ENCODE measurements at regions not wholly inside any gene's neighbourhood (a gene's known extent, or its start where the extent isn't known, plus 50 kb on each side); places are given as distances from the start of the nearest gene placed in this dataset.

GRCh38 chr6:56761651-56762050 lies 119.0 kb upstream of the DST start:
- H3K27ac ChIP-seq = no peak overlapping the region
- no peaks in the 10 kb centered on the region for H3K4me1 ChIP-seq (ENCODE audit: control insufficient read depth in 1 of 2, insufficient read depth in 1 of 2, low read depth in 1 of 2, low read length in 1 of 2)
- no peaks in the 10 kb centered on the region for H3K9me3 ChIP-seq
- no peaks in the 10 kb centered on the region for H3K27me3 ChIP-seq
- H3K4me3 ChIP-seq (ENCODE audit: low read depth in 1 of 2, low read length in 1 of 2) = no peak overlapping the region
- no peaks in the 10 kb centered on the region for H3K36me3 ChIP-seq
- no peak for TF ChIP-seq CTCF (IDR thresholded peaks at IDR 0.05)

GRCh38 chr6:56760842-56761241 lies 118.2 kb upstream of the DST start:
- no peak overlapping the region for H3K27ac ChIP-seq
- H3K4me1 ChIP-seq (ENCODE audit: control insufficient read depth in 1 of 2, insufficient read depth in 1 of 2, low read depth in 1 of 2, low read length in 1 of 2) = no peaks in the 10 kb centered on the region
- H3K36me3 ChIP-seq = no peaks in the 10 kb centered on the region
- H3K27me3 ChIP-seq = no peaks in the 10 kb centered on the region
- no peaks in the 10 kb centered on the region for H3K9me3 ChIP-seq
- TF ChIP-seq CTCF (IDR thresholded peaks at IDR 0.05) = no peak
- no peak overlapping the region for H3K4me3 ChIP-seq (ENCODE audit: low read depth in 1 of 2, low read length in 1 of 2)

GRCh38 chr6:56759521-56759920 lies 116.8 kb upstream of the DST start:
- Histone ChIP-seq H3K27ac (no peak overlapping the region), H3K27me3 (no peaks in the 10 kb centered on the region), H3K36me3 (no peaks in the 10 kb centered on the region), H3K4me3 (ENCODE audit: low read depth in 1 of 2, low read length in 1 of 2) (no peak overlapping the region), H3K9me3 (no peaks in the 10 kb centered on the region), H3K4me1 (ENCODE audit: control insufficient read depth in 1 of 2, insufficient read depth in 1 of 2, low read depth in 1 of 2, low read length in 1 of 2) (no peaks in the 10 kb centered on the region)
- no peak for TF ChIP-seq CTCF (IDR thresholded peaks at IDR 0.05)

- Histone ChIP-seq H3K4me1 (ENCODE audit: control insufficient read depth in 1 of 2, insufficient read depth in 1 of 2, low read depth in 1 of 2, low read length in 1 of 2) (no peaks in the 10 kb centered on the region), H3K36me3 (no peaks in the 10 kb centered on the region), H3K4me3 (ENCODE audit: low read depth in 1 of 2, low read length in 1 of 2) (no peak overlapping the region), H3K9me3 (no peaks in the 10 kb centered on the region), H3K27ac (no peak overlapping the region), H3K27me3 (no peaks in the 10 kb centered on the region)
- TF ChIP-seq CTCF (IDR thresholded peaks at IDR 0.05) = no peak
Observed at GRCh38 chr6:56758553-56758952, 115.9 kb upstream of the DST start.

- Histone ChIP-seq H3K27ac (no peak overlapping the region), H3K4me3 (ENCODE audit: low read depth in 1 of 2, low read length in 1 of 2) (no peak overlapping the region), H3K4me1 (ENCODE audit: control insufficient read depth in 1 of 2, insufficient read depth in 1 of 2, low read depth in 1 of 2, low read length in 1 of 2) (no peaks in the 10 kb centered on the region), H3K27me3 (no peaks in the 10 kb centered on the region), H3K9me3 (no peaks in the 10 kb centered on the region), H3K36me3 (no peaks in the 10 kb centered on the region)
- TF ChIP-seq CTCF (IDR thresholded peaks at IDR 0.05) = no peak
Observed at GRCh38 chr6:56758120-56758519, 115.4 kb upstream of the DST start.

- H3K27ac ChIP-seq = no peak overlapping the region
- no peaks in the 10 kb centered on the region for H3K27me3 ChIP-seq
- H3K4me1 ChIP-seq (ENCODE audit: control insufficient read depth in 1 of 2, insufficient read depth in 1 of 2, low read depth in 1 of 2, low read length in 1 of 2) = no peaks in the 10 kb centered on the region
- no peaks in the 10 kb centered on the region for H3K9me3 ChIP-seq
- H3K4me3 ChIP-seq (ENCODE audit: low read depth in 1 of 2, low read length in 1 of 2) = no peak overlapping the region
- H3K36me3 ChIP-seq = no peaks in the 10 kb centered on the region
- TF ChIP-seq CTCF (IDR thresholded peaks at IDR 0.05) = no peak
Observed at GRCh38 chr6:56757588-56757984, 114.9 kb upstream of the DST start.
